ENCODE measurements at regions not wholly inside any gene's neighbourhood (a gene's known extent, or its start where the extent isn't known, plus 50 kb on each side); places are given as distances from the start of the nearest gene placed in this dataset.

GRCh38 chr12:131454418-131455217, 256.3 kb upstream of the SFSWAP start (continued):
- TF ChIP-seq HDAC2 (IDR thresholded peaks at IDR 0.05; ENCODE audit: borderline replicate concordance in 1 of 2, low read depth in 2 of 2, low read length in 2 of 2) (no peak), CHD2 (IDR thresholded peaks at IDR 0.05; ENCODE audit: low read length) (no peak), POLR2AphosphoS5 (IDR thresholded peaks at IDR 0.05; ENCODE audit: low read depth, low read length) (no peak), CTCF (IDR thresholded peaks at IDR 0.05; ENCODE audit: control extremely low read depth in 1 of 3, insufficient read depth in 1 of 3, low read depth in 1 of 3, low read length in 3 of 3) (peak; percentile 81 to 91 (median 91)), SRF (IDR thresholded peaks at IDR 0.05; ENCODE audit: low read depth, low read length) (peak; percentile 71), SP1 (IDR thresholded peaks at IDR 0.05; ENCODE audit: low read depth, low read length) (no peak), GTF2F1 (IDR thresholded peaks at IDR 0.05; ENCODE audit: borderline replicate concordance, low read depth, low read length) (no peak), POLR2A (IDR thresholded peaks at IDR 0.05; ENCODE audit: control extremely low read depth in 1 of 2, low read depth in 2 of 2, low read length in 2 of 2) (no peak), KDM5A (IDR thresholded peaks at IDR 0.05; ENCODE audit: low read length) (no peak), RNF2 (IDR thresholded peaks at IDR 0.05; ENCODE audit: borderline replicate concordance, low read depth, low read length, missing control alignments, poor library complexity, severe bottlenecking) (no peak), EGR1 (IDR thresholded peaks at IDR 0.05; ENCODE audit: borderline replicate concordance, low read depth, low read length) (peak; percentile 76; the same call in 1 of the 2 replicates), USF2 (IDR thresholded peaks at IDR 0.05; ENCODE audit: low read length) (peak; percentile 65)
- TF ChIP-seq, protein P1, sequence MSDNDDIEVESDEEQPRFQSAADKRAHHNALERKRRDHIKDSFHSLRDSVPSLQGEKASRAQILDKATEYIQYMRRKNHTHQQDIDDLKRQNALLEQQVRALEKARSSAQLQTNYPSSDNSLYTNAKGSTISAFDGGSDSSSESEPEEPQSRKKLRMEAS (IDR thresholded peaks at IDR 0.05) = peak; percentile 79

Measured in H1 (cell line).